Forelimb muscle (tissue), 1 donor: ENCODE measurements at regions not wholly inside any gene's neighbourhood (a gene's known extent, or its start where the extent isn't known, plus 50 kb on each side); places are given as distances from the start of the nearest gene placed in this dataset.
"Not testable (repeated sequence)": the region's sequence is repeated elsewhere in the genome, so short reads cannot be mapped to it uniquely, and the experiment has no call there.

Experiments
- DNase-seq: peaks from one replicate; pipeline ENCODE4 v3.0.0-alpha.2; 2013; ENCODE audit warnings: low read depth

GRCh38 chr1:102174259-102174863, 177.6 kb upstream of the OLFM3 start:
- DNase-seq = no peak

DNA sequence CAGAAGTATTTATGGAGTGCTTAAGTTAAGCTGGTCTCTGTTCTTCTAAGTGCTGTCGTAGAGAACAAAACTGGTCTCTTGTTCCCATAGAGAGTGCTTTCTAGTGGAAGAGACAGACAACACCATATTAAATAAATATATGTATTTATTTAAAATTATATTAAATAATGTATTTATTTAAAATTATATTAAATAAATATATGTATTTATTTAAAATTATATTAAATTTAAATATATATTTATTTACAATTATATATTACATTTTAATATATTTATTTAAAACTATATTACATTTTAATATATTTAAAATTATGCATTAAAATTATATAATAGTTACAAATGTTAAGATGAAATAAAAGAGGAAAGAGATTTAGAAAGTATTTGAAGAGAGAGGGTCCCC, 175.5 kb upstream of the OLFM3 start:
- DNase-seq = no peak

DNA sequence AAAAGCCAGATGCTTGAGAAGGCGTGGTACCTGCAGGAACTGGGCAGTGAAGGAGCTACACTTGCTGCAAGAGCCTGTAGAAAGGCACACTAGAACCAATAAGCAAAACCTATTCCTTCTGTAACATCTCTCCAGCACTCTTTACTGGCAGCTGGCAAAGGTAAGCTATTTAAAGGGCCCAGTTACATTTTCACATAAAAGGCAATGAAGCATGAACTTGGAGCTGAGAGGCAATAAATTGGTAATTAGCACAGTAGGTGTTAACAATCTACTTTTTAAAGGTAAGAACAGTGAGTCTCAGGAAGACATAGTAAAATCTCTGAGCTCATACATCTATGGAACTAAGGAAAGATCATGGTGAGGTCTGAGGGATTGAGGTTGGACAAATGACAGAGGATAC, 167.1 kb upstream of the OLFM3 start:
- DNase-seq = no peak

- no peak for DNase-seq
These were observed 154.5 kb upstream of the OLFM3 start for GRCh38 chr1:102151242-102151641.

DNA sequence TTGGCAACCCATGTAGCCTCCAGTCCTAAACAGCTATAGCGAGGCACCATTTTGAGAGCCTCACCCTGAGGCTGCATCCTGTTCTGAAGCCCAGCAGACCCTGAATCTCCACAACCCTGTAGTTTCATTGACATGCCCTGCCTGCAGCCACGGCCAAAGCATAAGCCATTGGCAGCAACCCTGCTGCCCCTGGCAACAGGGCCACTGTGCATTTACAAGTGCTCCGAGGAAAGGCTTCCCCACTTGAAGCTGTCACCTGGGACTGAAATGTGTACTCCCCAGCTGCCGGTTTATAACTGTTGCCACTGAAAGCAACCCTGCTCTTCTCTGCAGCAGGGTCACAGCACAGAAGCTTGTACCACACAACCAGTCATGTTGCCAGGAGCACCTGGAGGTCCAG, 124.2 kb upstream of the OLFM3 start:
- no peak for DNase-seq

GRCh38 chr1:102118150-102118549, 121.4 kb upstream of the OLFM3 start:
- DNase-seq = no peak

DNA sequence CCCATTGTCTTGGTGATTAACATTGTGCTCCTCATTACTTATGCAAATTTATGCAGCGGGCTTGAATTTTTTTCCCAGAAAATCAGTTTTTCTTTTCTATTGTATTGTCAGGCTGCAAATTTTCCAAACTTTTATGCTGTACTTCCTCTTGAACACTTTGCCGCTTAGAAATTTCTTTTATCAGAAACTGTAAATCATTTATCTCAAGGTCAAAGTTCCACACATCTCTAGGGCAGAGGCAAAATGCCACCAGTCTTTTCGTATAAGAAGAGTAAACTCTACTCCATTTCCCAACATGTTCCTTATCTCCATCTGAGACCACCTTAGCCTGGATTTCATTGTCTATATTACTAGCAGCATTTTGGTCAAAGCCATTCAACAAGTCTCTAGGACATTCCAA, 113.9 kb upstream of the OLFM3 start:
- DNase-seq = no peak

GRCh38 chr1:102109493-102109892, 112.8 kb upstream of the OLFM3 start:
- not testable (repeated sequence) for DNase-seq

- no peak for DNase-seq
These were observed 110.7 kb upstream of the OLFM3 start for GRCh38 chr1:102107441-102107840.

GRCh38 chr1:102105931-102106550, 109.3 kb upstream of the OLFM3 start:
- DNase-seq = no peak

- no peak for DNase-seq
These were observed 106.9 kb upstream of the OLFM3 start for GRCh38 chr1:102103646-102104045.

- no peak for DNase-seq
These were observed 105.6 kb upstream of the OLFM3 start for GRCh38 chr1:102102276-102102780.

GRCh38 chr1:102100666-102101065, 103.9 kb upstream of the OLFM3 start:
- no peak for DNase-seq

DNA sequence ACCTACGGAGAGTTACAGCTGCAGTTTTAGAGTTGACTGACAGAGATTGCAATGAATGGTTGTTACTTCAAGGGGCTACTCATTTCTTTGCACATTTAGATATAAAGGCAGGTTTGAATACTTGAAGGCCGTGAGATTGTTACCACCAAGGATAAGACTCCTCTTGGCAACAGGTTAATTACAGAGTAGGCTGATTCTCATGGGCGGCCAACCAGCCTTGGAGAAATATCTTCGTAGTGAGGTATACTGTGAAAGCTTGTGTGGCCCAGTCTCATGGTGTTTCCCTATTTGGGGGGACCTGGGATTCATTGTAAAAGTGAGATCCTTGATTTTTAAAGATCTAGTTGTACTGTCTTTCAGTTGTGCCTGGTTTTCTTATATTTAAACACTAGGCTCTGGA, 103.2 kb upstream of the OLFM3 start:
- DNase-seq = no peak

GRCh38 chr1:102098536-102098935, 101.8 kb upstream of the OLFM3 start:
- DNase-seq = no peak

- no peak for DNase-seq
These were observed 101.4 kb upstream of the OLFM3 start for GRCh38 chr1:102098081-102098480.

DNA sequence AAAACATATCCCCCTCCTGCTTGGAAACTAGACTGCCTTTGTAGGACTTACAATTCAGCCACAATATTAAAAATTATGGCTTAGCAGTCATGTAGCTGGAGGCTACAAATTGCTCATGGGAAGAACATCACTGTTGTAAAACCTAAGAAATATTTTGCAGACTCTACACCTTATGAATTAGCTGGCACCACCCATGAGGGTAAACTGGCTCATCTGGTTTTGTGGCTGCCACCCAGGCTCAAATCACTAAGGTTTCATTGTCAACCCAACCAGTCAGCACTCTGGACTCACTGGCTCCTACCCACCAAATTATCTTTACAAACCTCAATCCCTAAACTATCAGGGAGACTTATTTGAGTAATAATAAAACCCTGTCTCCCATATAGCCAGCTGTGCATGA, 100.7 kb upstream of the OLFM3 start:
- DNase-seq = no peak

GRCh38 chr1:102096162-102096561, 99.4 kb upstream of the OLFM3 start:
- no peak for DNase-seq

DNA sequence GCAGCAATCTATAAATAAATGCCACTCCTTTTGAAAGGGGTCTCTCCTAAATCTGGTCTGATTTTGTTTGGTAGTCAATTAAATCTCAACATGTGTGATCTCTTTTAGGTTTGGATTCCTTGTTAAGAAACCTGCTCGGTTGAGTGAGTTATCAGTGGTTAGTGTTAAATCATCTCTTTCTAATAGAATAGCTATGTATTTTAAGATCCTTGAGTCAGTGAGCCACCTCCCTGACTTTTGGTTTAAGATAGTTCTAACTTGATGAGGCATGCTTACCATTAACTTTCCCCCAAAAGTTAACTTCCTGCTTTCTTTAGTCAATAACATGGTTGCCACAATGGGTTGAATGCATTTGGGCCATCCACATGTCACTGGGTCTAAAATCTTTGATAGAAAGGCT, 93.1 kb upstream of the OLFM3 start:
- no peak for DNase-seq

GRCh38 chr1:102085896-102086295, 89.2 kb upstream of the OLFM3 start:
- DNase-seq = no peak

GRCh38 chr1:102084771-102085535, 88.2 kb upstream of the OLFM3 start:
- DNase-seq = no peak

DNA sequence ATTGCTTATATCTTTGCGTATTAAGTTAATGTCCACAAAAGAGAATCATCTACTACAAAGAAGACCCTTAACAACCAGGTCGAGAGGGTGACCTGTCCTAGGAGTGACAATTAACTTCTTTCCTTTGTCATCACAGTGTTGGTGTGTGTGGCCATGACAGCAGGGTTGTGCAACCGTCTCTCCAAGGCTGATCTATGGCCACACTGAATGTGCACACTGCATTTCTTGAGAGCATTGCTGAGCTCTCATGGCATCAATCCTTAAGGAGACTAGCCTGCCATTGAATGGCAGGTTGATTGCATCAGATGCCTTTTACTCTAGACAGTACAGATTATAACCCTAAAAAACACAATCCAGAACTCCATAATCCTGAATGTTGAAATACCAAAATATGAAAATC, 86.5 kb upstream of the OLFM3 start:
- DNase-seq = no peak

GRCh38 chr1:102074874-102075273, 78.1 kb upstream of the OLFM3 start:
- no peak for DNase-seq
